WTC11 (cell line): ENCODE measurements at regions not wholly inside any gene's neighbourhood (a gene's known extent, or its start where the extent isn't known, plus 50 kb on each side); places are given as distances from the start of the nearest gene placed in this dataset.

Experiments
- ATAC-seq: fragments of 200-7000 bp; cut with Tn5 transposase; 2 replicates; pipeline ENCODE4 v1.10.0; 2021; ENCODE audit warnings: mild to moderate bottlenecking, moderate library complexity
- CTCF ChIA-PET: fragments of 300-600 bp; sonication (Branson Sonifier 250); formaldehyde crosslinking; loops from one replicate; lab custom pipeline; 2021; ENCODE audit warnings: antibody characterized with exemption; lab: Charles Lee
- POLR2A ChIA-PET: fragments of 350-600 bp; sonication (Branson Sonifier 250); formaldehyde crosslinking; loops from one replicate; lab custom pipeline; 2021; ENCODE audit warnings: antibody characterized with exemption; lab: Charles Lee
- DNase-seq: peaks from one replicate; pipeline ENCODE4 v3.0.0; 2021; ENCODE audit warnings: low spot score
- H3K27ac Mint-ChIP-seq: 2 replicates; pipeline ENCODE4 v1.8.0; 2021; ENCODE audit warnings: mixed read lengths
- H3K27me3 Mint-ChIP-seq: 2 replicates; pipeline ENCODE4 v1.8.0; 2021; ENCODE audit warnings: low read depth, mild to moderate bottlenecking, moderate library complexity, mixed read lengths
- H3K36me3 Mint-ChIP-seq: 2 replicates; pipeline ENCODE4 v1.8.0; 2021; ENCODE audit warnings: mixed read lengths
- H3K4me1 Mint-ChIP-seq: 2 replicates; pipeline ENCODE4 v1.8.0; 2022; ENCODE audit warnings: mixed read lengths
- H3K4me3 Mint-ChIP-seq: 2 replicates; pipeline ENCODE4 v1.8.0; 2021; ENCODE audit warnings: mild to moderate bottlenecking, moderate library complexity, mixed read lengths
- H3K9me3 Mint-ChIP-seq: 2 replicates; pipeline ENCODE4 v1.8.0; 2021; ENCODE audit warnings: mixed read lengths
- AFF4 ChIP-seq: sonication (generic); formaldehyde crosslinking; IDR thresholded peaks from 2 replicates; pipeline ENCODE4 v1.8.1; 2023; ENCODE audit warnings: mild to moderate bottlenecking, missing genetic modification reagents, borderline replicate concordance
- ATF3 ChIP-seq: sonication (generic); formaldehyde crosslinking; conservative IDR thresholded peaks from 2 replicates; pipeline ENCODE4 v1.8.1; 2022; ENCODE audit warnings: mild to moderate bottlenecking, missing genetic modification reagents
- E2F4 ChIP-seq: sonication (generic); formaldehyde crosslinking; IDR thresholded peaks from 2 replicates; pipeline ENCODE4 v1.8.1; 2022; ENCODE audit warnings: low read depth, mild to moderate bottlenecking, moderate library complexity, missing genetic modification reagents, borderline replicate concordance
- E2F5 ChIP-seq: sonication (generic); formaldehyde crosslinking; IDR thresholded peaks from 2 replicates; pipeline ENCODE4 v1.8.1; 2022; ENCODE audit warnings: mild to moderate bottlenecking, moderate library complexity, missing genetic modification reagents
- FOXK1 ChIP-seq: sonication (generic); formaldehyde crosslinking; IDR thresholded peaks from 2 replicates; pipeline ENCODE4 v1.8.0; 2022; ENCODE audit warnings: mild to moderate bottlenecking, moderate library complexity, missing genetic modification reagents
- GABPB1 ChIP-seq: sonication (generic); formaldehyde crosslinking; IDR thresholded peaks from 2 replicates; pipeline ENCODE4 v1.8.1; 2023; ENCODE audit warnings: mild to moderate bottlenecking, missing genetic modification reagents
- HMGA2 ChIP-seq: fragments of 250-450 bp; sonication (Bioruptor Pico); IDR thresholded peaks from 2 replicates; pipeline ENCODE4 v1.4.0; 2021; ENCODE audit warnings: mild to moderate bottlenecking, moderate library complexity
- IRF1 ChIP-seq: sonication (generic); formaldehyde crosslinking; IDR thresholded peaks from 2 replicates; pipeline ENCODE4 v1.8.0; 2023; ENCODE audit warnings: missing genetic modification reagents
- KAT7 ChIP-seq: sonication (generic); formaldehyde crosslinking; IDR thresholded peaks from 2 replicates; pipeline ENCODE4 v1.8.1; 2023; ENCODE audit warnings: missing genetic modification reagents, mild to moderate bottlenecking, borderline replicate concordance
- MLX ChIP-seq: sonication (generic); formaldehyde crosslinking; IDR thresholded peaks from 2 replicates; pipeline ENCODE4 v1.8.1; 2023; ENCODE audit warnings: mild to moderate bottlenecking, missing genetic modification reagents, moderate library complexity
- NFATC4 ChIP-seq: fragments of 250-450 bp; sonication (Bioruptor Pico); IDR thresholded peaks from 2 replicates; pipeline ENCODE4 v1.9.0; 2021; ENCODE audit warnings: mild to moderate bottlenecking
- NR3C1 ChIP-seq: sonication (generic); formaldehyde crosslinking; conservative IDR thresholded peaks from 2 replicates; pipeline ENCODE4 v1.8.1; 2023; ENCODE audit warnings: low read depth, mild to moderate bottlenecking, missing genetic modification reagents
- ZNF138 ChIP-seq: sonication (generic); formaldehyde crosslinking; conservative IDR thresholded peaks from 2 replicates; pipeline ENCODE4 v1.8.1; 2022; ENCODE audit warnings: mild to moderate bottlenecking, moderate library complexity, missing genetic modification reagents
- ZNF416 ChIP-seq: fragments of 250-450 bp; sonication (Bioruptor Pico); IDR thresholded peaks from 2 replicates; pipeline ENCODE4 v1.9.0; 2021; ENCODE audit warnings: mild to moderate bottlenecking, inconsistent platforms
- ZNF425 ChIP-seq: fragments of 250-450 bp; sonication (Bioruptor Pico); conservative IDR thresholded peaks from 2 replicates; pipeline ENCODE4 v1.9.0; 2021; ENCODE audit warnings: mild to moderate bottlenecking
- ZNF512 ChIP-seq: sonication (generic); formaldehyde crosslinking; IDR thresholded peaks from 2 replicates; pipeline ENCODE4 v1.8.1; 2022; ENCODE audit warnings: missing genetic modification reagents, borderline replicate concordance
- TF ChIP-seq, protein P1 (sequence below): sonication (generic); formaldehyde crosslinking; IDR thresholded peaks from 2 replicates; pipeline ENCODE4 v1.8.1; 2023; ENCODE audit warnings: mild to moderate bottlenecking, missing genetic modification reagents

GRCh38 chr6:105881608-105882007 is 204.5 kb upstream of the PRDM1 start:
- H3K27ac Mint-ChIP-seq, result no peak overlapping the region
- H3K27me3 Mint-ChIP-seq, result no peaks in the 10 kb centered on the region
- no peaks in the 10 kb centered on the region for H3K9me3 Mint-ChIP-seq
- no peak for TF ChIP-seq KAT7 (CRISPR knock-in tag)
- TF ChIP-seq ATF3 (CRISPR knock-in tag), result no peak
- no peak for TF ChIP-seq ZNF416 (CRISPR knock-in tag)
- TF ChIP-seq, protein P1, sequence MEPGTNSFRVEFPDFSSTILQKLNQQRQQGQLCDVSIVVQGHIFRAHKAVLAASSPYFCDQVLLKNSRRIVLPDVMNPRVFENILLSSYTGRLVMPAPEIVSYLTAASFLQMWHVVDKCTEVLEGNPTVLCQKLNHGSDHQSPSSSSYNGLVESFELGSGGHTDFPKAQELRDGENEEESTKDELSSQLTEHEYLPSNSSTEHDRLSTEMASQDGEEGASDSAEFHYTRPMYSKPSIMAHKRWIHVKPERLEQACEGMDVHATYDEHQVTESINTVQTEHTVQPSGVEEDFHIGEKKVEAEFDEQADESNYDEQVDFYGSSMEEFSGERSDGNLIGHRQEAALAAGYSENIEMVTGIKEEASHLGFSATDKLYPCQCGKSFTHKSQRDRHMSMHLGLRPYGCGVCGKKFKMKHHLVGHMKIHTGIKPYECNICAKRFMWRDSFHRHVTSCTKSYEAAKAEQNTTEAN, result no peak
- no peak for TF ChIP-seq FOXK1 (CRISPR knock-in tag)
- TF ChIP-seq E2F4 (CRISPR knock-in tag), result no peak
- no peak for TF ChIP-seq HMGA2
- TF ChIP-seq NFATC4, result no peak
- TF ChIP-seq GABPB1 (CRISPR knock-in tag), result no peak
- TF ChIP-seq NR3C1, result no peak
- TF ChIP-seq ZNF138, result no peak
- TF ChIP-seq IRF1, result no peak
- no peak for TF ChIP-seq ZNF512 (CRISPR knock-in tag)
- no peak for TF ChIP-seq AFF4 (CRISPR knock-in tag)
- TF ChIP-seq MLX (CRISPR knock-in tag), result no peak
- TF ChIP-seq ZNF425 (CRISPR knock-in tag), result no peak
- TF ChIP-seq E2F5 (CRISPR knock-in tag), result no peak
- H3K4me3 Mint-ChIP-seq, result no peak overlapping the region
- POLR2A ChIA-PET, result no interaction called here
- ATAC-seq (no peak), DNase-seq (no peak)
- no peaks in the 10 kb centered on the region for H3K36me3 Mint-ChIP-seq
- CTCF ChIA-PET, result no interaction called here
- peaks cover 8% of the 10 kb centered on the region for H3K4me1 Mint-ChIP-seq
